ENCODE measurements at regions not wholly inside any gene's neighbourhood (a gene's known extent, or its start where the extent isn't known, plus 50 kb on each side); places are given as distances from the start of the nearest gene placed in this dataset.
A peak's percentile ranks its signal among the peaks of the same experiment; 100 is the strongest.

DNA sequence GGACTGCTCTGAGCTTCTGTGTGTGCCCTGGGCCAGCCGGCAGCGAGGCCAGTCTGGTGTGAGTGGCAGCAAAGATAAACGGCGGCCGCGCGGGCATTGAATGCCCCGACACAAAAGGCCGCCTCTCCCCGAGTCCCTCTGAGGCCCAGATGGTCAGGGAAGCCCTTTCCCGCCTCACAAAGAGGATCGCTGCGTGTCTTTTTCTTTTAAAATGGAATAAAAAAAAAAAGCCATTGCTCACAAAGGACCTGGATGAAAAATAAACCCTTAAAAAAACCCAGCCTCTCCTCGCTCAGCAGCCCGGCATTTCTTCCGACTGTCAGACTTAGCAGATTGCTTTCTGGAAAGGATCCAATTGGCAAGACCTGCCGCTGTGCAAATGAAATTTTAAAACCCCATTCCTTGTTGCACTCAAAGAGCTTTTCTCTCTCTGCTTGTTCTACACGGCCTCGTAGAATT is 578.7 kb downstream of the BCOR start:
- WGBS, 2 experiments (ENCODE audit: insufficient coverage in 1 of 2, insufficient read length in 1 of 2): 70 to 71% methylated on average over 4 to 19 of the region's 19 CpGs
- H3K27ac ChIP-seq (ENCODE audit: low read depth, low read length): peak overlapping the region; percentile 88

DNA sequence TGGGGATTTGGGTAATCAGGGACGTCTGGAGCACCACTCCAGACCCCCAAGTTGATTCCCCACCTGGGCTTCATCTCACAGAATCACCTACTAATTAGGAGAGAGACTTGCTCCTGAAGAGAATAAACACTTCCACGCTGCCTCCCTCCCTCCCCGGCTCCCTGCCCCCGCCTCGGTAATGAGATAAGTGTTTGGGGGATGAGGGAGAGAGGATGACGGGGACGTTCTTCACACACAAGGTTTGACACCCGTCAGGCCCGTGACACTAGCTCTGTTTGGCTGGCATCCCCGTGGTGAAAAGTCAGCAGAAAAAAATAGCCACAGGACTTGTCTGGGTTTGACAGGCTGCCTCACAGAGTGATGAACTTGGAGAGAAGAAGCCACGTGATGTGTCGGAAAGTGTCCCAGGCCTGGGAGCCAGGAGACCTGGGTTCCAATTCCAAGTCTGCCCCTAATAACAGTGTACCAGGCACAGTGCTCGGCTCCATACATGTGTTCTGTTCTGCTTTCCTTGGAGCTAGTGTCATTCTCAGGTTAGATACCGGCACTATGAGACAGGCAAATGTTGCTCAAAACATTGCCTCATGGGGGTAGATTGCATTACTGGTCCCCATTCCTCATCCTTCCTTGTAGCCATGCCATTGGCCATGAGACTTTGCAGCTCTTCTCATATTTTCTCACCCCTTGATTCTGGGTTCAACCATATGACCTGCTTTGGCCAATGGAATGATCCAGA is 578.0 kb downstream of the BCOR start:
- TF ChIP-seq, protein P1, sequence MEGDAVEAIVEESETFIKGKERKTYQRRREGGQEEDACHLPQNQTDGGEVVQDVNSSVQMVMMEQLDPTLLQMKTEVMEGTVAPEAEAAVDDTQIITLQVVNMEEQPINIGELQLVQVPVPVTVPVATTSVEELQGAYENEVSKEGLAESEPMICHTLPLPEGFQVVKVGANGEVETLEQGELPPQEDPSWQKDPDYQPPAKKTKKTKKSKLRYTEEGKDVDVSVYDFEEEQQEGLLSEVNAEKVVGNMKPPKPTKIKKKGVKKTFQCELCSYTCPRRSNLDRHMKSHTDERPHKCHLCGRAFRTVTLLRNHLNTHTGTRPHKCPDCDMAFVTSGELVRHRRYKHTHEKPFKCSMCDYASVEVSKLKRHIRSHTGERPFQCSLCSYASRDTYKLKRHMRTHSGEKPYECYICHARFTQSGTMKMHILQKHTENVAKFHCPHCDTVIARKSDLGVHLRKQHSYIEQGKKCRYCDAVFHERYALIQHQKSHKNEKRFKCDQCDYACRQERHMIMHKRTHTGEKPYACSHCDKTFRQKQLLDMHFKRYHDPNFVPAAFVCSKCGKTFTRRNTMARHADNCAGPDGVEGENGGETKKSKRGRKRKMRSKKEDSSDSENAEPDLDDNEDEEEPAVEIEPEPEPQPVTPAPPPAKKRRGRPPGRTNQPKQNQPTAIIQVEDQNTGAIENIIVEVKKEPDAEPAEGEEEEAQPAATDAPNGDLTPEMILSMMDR (conservative IDR thresholded peaks at IDR 0.05): no peak
- no peaks in the 10 kb centered on the region for H3K9me3 ChIP-seq (ENCODE audit: control insufficient read depth, low read length)
- H3K9ac ChIP-seq (ENCODE audit: extremely low read depth, low read length, poor library complexity, severe bottlenecking): no peak overlapping the region
- H3K27me3 ChIP-seq (ENCODE audit: control insufficient read depth, insufficient read depth, low read length, poor library complexity, severe bottlenecking): no peaks in the 10 kb centered on the region
- peaks cover 29% of the 10 kb centered on the region for H3K4me1 Mint-ChIP-seq
- WGBS, 2 experiments (ENCODE audit: insufficient coverage in 1 of 2, insufficient read length in 1 of 2): 50 to 57% methylated on average over 1 to 10 of the region's 14 CpGs
- peaks cover 53% of the 10 kb centered on the region for H3K9me3 Mint-ChIP-seq
- no peaks in the 10 kb centered on the region for H3K36me3 ChIP-seq (ENCODE audit: control insufficient read depth, insufficient read depth, low read length)
- H3K36me3 Mint-ChIP-seq (ENCODE audit: low read depth): no peaks in the 10 kb centered on the region
- no peaks in the 10 kb centered on the region for H3K4me1 ChIP-seq (ENCODE audit: control insufficient read depth, insufficient read depth, low read length)
- no peak overlapping the region for H3K4me3 Mint-ChIP-seq
- H3K27ac ChIP-seq (ENCODE audit: low read depth, low read length): peak overlapping the region; percentile 88
- H3K4me3 ChIP-seq (ENCODE audit: low read length): no peak overlapping the region
- H3K27ac Mint-ChIP-seq: peak overlapping the region; percentile 77
- DNase-seq: peak; percentile 79
- no peaks in the 10 kb centered on the region for H3K27me3 Mint-ChIP-seq (ENCODE audit: insufficient read depth)

More for the DNA sequence above, 578.7 kb downstream of the BCOR start:
- TF ChIP-seq, protein P1 (conservative IDR thresholded peaks at IDR 0.05): no peak
- no peaks in the 10 kb centered on the region for H3K9me3 ChIP-seq (ENCODE audit: control insufficient read depth, low read length)
- H3K9ac ChIP-seq (ENCODE audit: extremely low read depth, low read length, poor library complexity, severe bottlenecking): no peak overlapping the region
- Mint-ChIP-seq H3K4me1 (peaks cover 29% of the 10 kb centered on the region), H3K4me3 (no peak overlapping the region), H3K27me3 (ENCODE audit: insufficient read depth) (no peaks in the 10 kb centered on the region), H3K9me3 (peaks cover 54% of the 10 kb centered on the region), H3K36me3 (ENCODE audit: low read depth) (no peaks in the 10 kb centered on the region), H3K27ac (peak overlapping the region; percentile 77)
- no peaks in the 10 kb centered on the region for H3K27me3 ChIP-seq (ENCODE audit: control insufficient read depth, insufficient read depth, low read length, poor library complexity, severe bottlenecking)
- no peaks in the 10 kb centered on the region for H3K4me1 ChIP-seq (ENCODE audit: control insufficient read depth, insufficient read depth, low read length)
- DNase-seq: peak; percentile 57
- H3K36me3 ChIP-seq (ENCODE audit: control insufficient read depth, insufficient read depth, low read length): no peaks in the 10 kb centered on the region
- no peak overlapping the region for H3K4me3 ChIP-seq (ENCODE audit: low read length)

DNA sequence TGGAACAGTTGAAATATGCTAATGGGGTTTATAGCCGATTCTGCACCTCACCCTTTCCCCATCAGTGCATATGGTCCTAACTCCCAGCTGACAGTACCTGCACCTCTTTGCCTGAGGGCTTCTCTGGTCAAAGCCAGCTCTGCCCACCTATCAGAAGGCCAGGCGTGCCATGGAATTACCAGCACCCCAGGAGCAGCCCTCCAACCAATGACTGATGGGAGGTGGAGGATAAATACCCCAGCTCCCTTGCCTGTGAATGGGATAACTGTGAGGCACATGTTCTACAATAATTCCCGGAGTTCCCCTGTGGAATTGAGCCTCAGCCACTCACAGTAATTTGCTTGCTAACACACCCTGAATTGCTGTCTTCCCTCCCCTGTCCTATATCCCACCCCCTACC is 572.0 kb downstream of the BCOR start:
- Histone ChIP-seq H3K4me3 (ENCODE audit: low read length) (no peak overlapping the region), H3K9ac (ENCODE audit: extremely low read depth, low read length, poor library complexity, severe bottlenecking) (no peak overlapping the region), H3K36me3 (ENCODE audit: control insufficient read depth, insufficient read depth, low read length) (no peaks in the 10 kb centered on the region), H3K4me1 (ENCODE audit: control insufficient read depth, insufficient read depth, low read length) (no peaks in the 10 kb centered on the region), H3K27me3 (ENCODE audit: control insufficient read depth, insufficient read depth, low read length, poor library complexity, severe bottlenecking) (no peaks in the 10 kb centered on the region), H3K27ac (ENCODE audit: low read depth, low read length) (no peak overlapping the region), H3K9me3 (ENCODE audit: control insufficient read depth, low read length) (no peaks in the 10 kb centered on the region)
- Mint-ChIP-seq H3K27ac (no peak overlapping the region), H3K36me3 (ENCODE audit: low read depth) (no peaks in the 10 kb centered on the region), H3K4me1 (no peaks in the 10 kb centered on the region), H3K9me3 (peaks cover 40% of the 10 kb centered on the region), H3K27me3 (ENCODE audit: insufficient read depth) (no peaks in the 10 kb centered on the region), H3K4me3 (no peak overlapping the region)
- DNase-seq: no peak
- TF ChIP-seq, protein P1 (conservative IDR thresholded peaks at IDR 0.05): no peak
- WGBS, 2 experiments (ENCODE audit: insufficient coverage in 1 of 2, insufficient read length in 1 of 2): 92% methylated on average over 2 of the region's 3 CpGs; no CpG with 5 or more reads in 1 of the 2 experiments

Measured in endodermal cell (in vitro differentiated cells).